ENCODE measurements at regions not wholly inside any gene's neighbourhood (a gene's known extent, or its start where the extent isn't known, plus 50 kb on each side); places are given as distances from the start of the nearest gene placed in this dataset.

DNA sequence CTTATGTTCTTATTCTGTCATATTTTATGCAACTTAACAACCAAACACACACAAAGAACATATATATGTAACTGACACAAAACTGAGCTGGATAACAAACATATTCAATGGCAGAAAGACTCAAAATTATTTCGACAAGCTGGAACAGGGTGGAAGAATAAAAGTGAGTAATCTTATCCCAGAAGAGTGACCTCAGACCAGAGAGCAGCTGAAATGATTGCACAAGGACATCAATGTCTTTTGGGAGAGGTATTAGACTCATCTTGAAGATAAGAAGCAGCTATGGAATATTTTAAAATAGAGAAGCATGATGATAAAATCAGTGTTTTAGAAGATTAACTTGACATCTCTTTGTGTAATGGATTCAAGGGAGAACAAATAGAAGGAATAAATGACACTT lies 191.6 kb upstream of the PRDM1 start:
- DNase-seq (ENCODE audit: low spot score), result no peak
- no peaks in the 10 kb centered on the region for H4K20me1 ChIP-seq (replicated peaks; ENCODE audit: insufficient read depth)

More for the DNA sequence above, 191.6 kb upstream of the PRDM1 start:
- no peak overlapping the region for H3K4me3 ChIP-seq
- no peak overlapping the region for H3K4me2 ChIP-seq
- no peaks in the 10 kb centered on the region for H3K79me2 ChIP-seq (replicated peaks; ENCODE audit: insufficient read depth)
- Mint-ChIP-seq H3K4me1 (no peaks in the 10 kb centered on the region), H3K27me3 (ENCODE audit: insufficient read depth, low read depth, poor library complexity) (peaks cover 2% of the 10 kb centered on the region), H3K27ac (no peak overlapping the region), H3K4me3 (no peak overlapping the region), H3K36me3 (ENCODE audit: low read depth) (no peaks in the 10 kb centered on the region), H3K9me3 (peaks cover 12% of the 10 kb centered on the region; the same call in 2 of the 3 replicates)
- H3K27me3 ChIP-seq (ENCODE audit: insufficient read depth), result no peaks in the 10 kb centered on the region
- peaks cover 6% of the 10 kb centered on the region; the same call in 1 of the 2 replicates for H3K4me1 ChIP-seq (ENCODE audit: insufficient read depth)
- no peak overlapping the region for H2AFZ ChIP-seq
- H3K36me3 ChIP-seq (ENCODE audit: insufficient read depth), result no peaks in the 10 kb centered on the region
- 0 out of 2 replicates have a peak, but pooled peaks cover 2% of the 10 kb centered on the region for H3K9me2 ChIP-seq (ENCODE audit: insufficient read depth)
- no peaks in the 10 kb centered on the region for H3F3A ChIP-seq (replicated peaks; ENCODE audit: low read depth)
- H3K27ac ChIP-seq (ENCODE audit: low read depth), result no peak overlapping the region
- TF ChIP-seq, protein P1, sequence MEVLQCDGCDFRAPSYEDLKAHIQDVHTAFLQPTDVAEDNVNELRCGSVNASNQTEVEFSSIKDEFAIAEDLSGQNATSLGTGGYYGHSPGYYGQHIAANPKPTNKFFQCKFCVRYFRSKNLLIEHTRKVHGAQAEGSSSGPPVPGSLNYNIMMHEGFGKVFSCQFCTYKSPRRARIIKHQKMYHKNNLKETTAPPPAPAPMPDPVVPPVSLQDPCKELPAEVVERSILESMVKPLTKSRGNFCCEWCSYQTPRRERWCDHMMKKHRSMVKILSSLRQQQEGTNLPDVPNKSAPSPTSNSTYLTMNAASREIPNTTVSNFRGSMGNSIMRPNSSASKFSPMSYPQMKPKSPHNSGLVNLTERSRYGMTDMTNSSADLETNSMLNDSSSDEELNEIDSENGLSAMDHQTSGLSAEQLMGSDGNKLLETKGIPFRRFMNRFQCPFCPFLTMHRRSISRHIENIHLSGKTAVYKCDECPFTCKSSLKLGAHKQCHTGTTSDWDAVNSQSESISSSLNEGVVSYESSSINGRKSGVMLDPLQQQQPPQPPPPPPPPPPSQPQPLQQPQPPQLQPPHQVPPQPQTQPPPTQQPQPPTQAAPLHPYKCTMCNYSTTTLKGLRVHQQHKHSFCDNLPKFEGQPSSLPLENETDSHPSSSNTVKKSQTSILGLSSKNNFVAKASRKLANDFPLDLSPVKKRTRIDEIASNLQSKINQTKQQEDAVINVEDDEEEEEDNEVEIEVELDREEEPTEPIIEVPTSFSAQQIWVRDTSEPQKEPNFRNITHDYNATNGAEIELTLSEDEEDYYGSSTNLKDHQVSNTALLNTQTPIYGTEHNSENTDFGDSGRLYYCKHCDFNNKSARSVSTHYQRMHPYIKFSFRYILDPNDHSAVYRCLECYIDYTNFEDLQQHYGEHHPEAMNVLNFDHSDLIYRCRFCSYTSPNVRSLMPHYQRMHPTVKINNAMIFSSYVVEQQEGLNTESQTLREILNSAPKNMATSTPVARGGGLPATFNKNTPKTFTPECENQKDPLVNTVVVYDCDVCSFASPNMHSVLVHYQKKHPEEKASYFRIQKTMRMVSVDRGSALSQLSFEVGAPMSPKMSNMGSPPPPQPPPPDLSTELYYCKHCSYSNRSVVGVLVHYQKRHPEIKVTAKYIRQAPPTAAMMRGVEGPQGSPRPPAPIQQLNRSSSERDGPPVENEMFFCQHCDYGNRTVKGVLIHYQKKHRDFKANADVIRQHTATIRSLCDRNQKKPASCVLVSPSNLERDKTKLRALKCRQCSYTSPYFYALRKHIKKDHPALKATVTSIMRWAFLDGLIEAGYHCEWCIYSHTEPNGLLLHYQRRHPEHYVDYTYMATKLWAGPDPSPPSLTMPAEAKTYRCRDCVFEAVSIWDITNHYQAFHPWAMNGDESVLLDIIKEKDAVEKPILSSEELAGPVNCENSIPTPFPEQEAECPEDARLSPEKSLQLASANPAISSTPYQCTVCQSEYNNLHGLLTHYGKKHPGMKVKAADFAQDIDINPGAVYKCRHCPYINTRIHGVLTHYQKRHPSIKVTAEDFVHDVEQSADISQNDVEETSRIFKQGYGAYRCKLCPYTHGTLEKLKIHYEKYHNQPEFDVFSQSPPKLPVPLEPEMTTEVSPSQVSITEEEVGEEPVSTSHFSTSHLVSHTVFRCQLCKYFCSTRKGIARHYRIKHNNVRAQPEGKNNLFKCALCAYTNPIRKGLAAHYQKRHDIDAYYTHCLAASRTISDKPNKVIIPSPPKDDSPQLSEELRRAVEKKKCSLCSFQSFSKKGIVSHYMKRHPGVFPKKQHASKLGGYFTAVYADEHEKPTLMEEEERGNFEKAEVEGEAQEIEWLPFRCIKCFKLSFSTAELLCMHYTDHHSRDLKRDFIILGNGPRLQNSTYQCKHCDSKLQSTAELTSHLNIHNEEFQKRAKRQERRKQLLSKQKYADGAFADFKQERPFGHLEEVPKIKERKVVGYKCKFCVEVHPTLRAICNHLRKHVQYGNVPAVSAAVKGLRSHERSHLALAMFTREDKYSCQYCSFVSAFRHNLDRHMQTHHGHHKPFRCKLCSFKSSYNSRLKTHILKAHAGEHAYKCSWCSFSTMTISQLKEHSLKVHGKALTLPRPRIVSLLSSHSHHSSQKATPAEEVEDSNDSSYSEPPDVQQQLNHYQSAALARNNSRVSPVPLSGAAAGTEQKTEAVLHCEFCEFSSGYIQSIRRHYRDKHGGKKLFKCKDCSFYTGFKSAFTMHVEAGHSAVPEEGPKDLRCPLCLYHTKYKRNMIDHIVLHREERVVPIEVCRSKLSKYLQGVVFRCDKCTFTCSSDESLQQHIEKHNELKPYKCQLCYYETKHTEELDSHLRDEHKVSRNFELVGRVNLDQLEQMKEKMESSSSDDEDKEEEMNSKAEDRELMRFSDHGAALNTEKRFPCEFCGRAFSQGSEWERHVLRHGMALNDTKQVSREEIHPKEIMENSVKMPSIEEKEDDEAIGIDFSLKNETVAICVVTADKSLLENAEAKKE (CRISPR knock-in tag; IDR thresholded peaks at IDR 0.05), result no peak
- TF ChIP-seq, protein P2, sequence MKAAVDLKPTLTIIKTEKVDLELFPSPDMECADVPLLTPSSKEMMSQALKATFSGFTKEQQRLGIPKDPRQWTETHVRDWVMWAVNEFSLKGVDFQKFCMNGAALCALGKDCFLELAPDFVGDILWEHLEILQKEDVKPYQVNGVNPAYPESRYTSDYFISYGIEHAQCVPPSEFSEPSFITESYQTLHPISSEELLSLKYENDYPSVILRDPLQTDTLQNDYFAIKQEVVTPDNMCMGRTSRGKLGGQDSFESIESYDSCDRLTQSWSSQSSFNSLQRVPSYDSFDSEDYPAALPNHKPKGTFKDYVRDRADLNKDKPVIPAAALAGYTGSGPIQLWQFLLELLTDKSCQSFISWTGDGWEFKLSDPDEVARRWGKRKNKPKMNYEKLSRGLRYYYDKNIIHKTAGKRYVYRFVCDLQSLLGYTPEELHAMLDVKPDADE (IDR thresholded peaks at IDR 0.05), result no peak
- no peak for TF ChIP-seq ZNF114 (CRISPR knock-in tag; IDR thresholded peaks at IDR 0.05)
- no peak for TF ChIP-seq NANOG (IDR thresholded peaks at IDR 0.05; ENCODE audit: borderline replicate concordance)
- no peak for TF ChIP-seq STAT1 (IDR thresholded peaks at IDR 0.05; ENCODE audit: unreplicated experiment)
- TF ChIP-seq EZH2phosphoT487 (IDR thresholded peaks at IDR 0.05; ENCODE audit: unreplicated experiment), result no peak
- TF ChIP-seq ZNF331 (CRISPR knock-in tag; IDR thresholded peaks at IDR 0.05; ENCODE audit: low read depth), result no peak
- no peak for TF ChIP-seq JUNB (IDR thresholded peaks at IDR 0.05; ENCODE audit: unreplicated experiment)
- no peak for ATAC-seq
